GM12878 (cell line): ENCODE measurements at regions not wholly inside any gene's neighbourhood (a gene's known extent, or its start where the extent isn't known, plus 50 kb on each side); places are given as distances from the start of the nearest gene placed in this dataset.

Experiments
- ATAC-seq: fragments of 200-7000 bp; cut with Tn5 transposase; 3 replicates; pipeline ENCODE4 v1.9.1; 2020; ENCODE audit warnings: mild to moderate bottlenecking, moderate library complexity
- BruUV-seq: library from RNA; stranded (reverse); fragments of 400-500 nt; replicated peaks from 2 replicates; lab custom pipeline; 2021; lab: Mats Ljungman, UMichigan
- CTCF ChIA-PET: fragments of 300-600 bp; sonication (Branson Sonifier 250); formaldehyde crosslinking; extraction: SDS; loops from one replicate; lab custom pipeline; 2021; ENCODE audit warnings: inconsistent platforms; lab: Yijun Ruan, JAX
- POLR2A ChIA-PET: fragments of 350-600 bp; formaldehyde crosslinking; extraction: SDS; loops from one replicate; lab custom pipeline; 2021; ENCODE audit warnings: inconsistent platforms; lab: Charles Lee
- RAD21 ChIA-PET: fragments of 300-600 bp; sonication (Branson Sonifier 250); formaldehyde crosslinking; loops from one replicate; lab custom pipeline; 2023; ENCODE audit warnings: antibody characterized with exemption; ENCODE audit not compliant: unreplicated experiment; lab: Charles Lee
- SMC1A ChIA-PET: fragments of 300-600 bp; sonication (Branson Sonifier 250); formaldehyde crosslinking; loops from one replicate; lab custom pipeline; 2023; ENCODE audit not compliant: unreplicated experiment, uncharacterized antibody; lab: Charles Lee
- DNase-seq: peaks from one replicate; pipeline ENCODE4 v3.0.0-alpha.2; 2011; ENCODE audit warnings: low read depth, low spot score
- FAIRE-seq: peaks from 3 replicates; lab custom pipeline; 2011; peaks lifted over from hg19 to GRCh38; lab: Jason Lieb, UNC
- H2AFZ ChIP-seq: 2 replicates; pipeline ENCODE4 v1.6.0; 2011; ENCODE audit warnings: low read depth, low read length, control low read depth; ENCODE audit not compliant: control insufficient read depth
- H3K27ac ChIP-seq: 2 replicates; pipeline ENCODE4 v1.5.1; 2011; ENCODE audit warnings: control low read depth; ENCODE audit not compliant: control insufficient read depth, insufficient read depth
- H3K27me3 ChIP-seq, 2 experiments: replicated peaks in 1 of 2; 2 replicates each; pipeline versions ENCODE4 v1.6.0 to v1.6.1; 2011; ENCODE audit warnings: low read length in 1 of 2; ENCODE audit not compliant: control insufficient read depth in 2 of 2, insufficient read depth in 2 of 2
- H3K36me3 ChIP-seq, 2 experiments: 2 replicates each; pipeline ENCODE4 v1.5.1; 2011; ENCODE audit warnings: low read length in 1 of 2; ENCODE audit not compliant: control insufficient read depth in 2 of 2, insufficient read depth in 2 of 2
- H3K4me1 ChIP-seq: 2 replicates; pipeline ENCODE4 v1.6.1; 2011; ENCODE audit warnings: mild to moderate bottlenecking, low read length, moderate library complexity, mixed read lengths; ENCODE audit not compliant: control insufficient read depth, insufficient read depth
- H3K4me2 ChIP-seq: 2 replicates; pipeline ENCODE4 v1.6.0; 2011; ENCODE audit warnings: control low read depth; ENCODE audit not compliant: control insufficient read depth, insufficient read depth
- H3K4me3 ChIP-seq: fragments of 200-600 bp; sonication (generic); 2 replicates; pipeline ENCODE4 v1.5.1; 2016
- H3K79me2 ChIP-seq: 2 replicates; pipeline ENCODE4 v1.6.0; 2011; ENCODE audit warnings: low read length; ENCODE audit not compliant: control insufficient read depth, insufficient read depth
- H3K9ac ChIP-seq: 2 replicates; pipeline ENCODE4 v1.8.0; 2011; ENCODE audit warnings: low read length, control low read depth, mixed read lengths; ENCODE audit not compliant: control insufficient read depth, insufficient read depth
- H3K9me3 ChIP-seq: replicated peaks from 3 replicates; pipeline ENCODE4 v1.5.1; 2011; ENCODE audit warnings: mild to moderate bottlenecking, low read length; ENCODE audit not compliant: control insufficient read depth, insufficient read depth
- H4K20me1 ChIP-seq: 2 replicates; pipeline ENCODE4 v1.6.0; 2011; ENCODE audit not compliant: control insufficient read depth, insufficient read depth
- BCL11A ChIP-seq: IDR thresholded peaks from 2 replicates; pipeline ENCODE4 v1.6.1; 2011; ENCODE audit warnings: low read depth, low read length
- CBX5 ChIP-seq: sonication (generic); IDR thresholded peaks from 2 replicates; pipeline ENCODE4 v1.6.1; 2016; ENCODE audit warnings: low read depth, moderate library complexity, mild to moderate bottlenecking, inconsistent platforms
- CHD1 ChIP-seq: IDR thresholded peaks from 2 replicates; pipeline ENCODE4 v1.6.1; 2012; ENCODE audit warnings: low read depth, low read length, improper control_type of control experiment
- CUX1 ChIP-seq: IDR thresholded peaks from 2 replicates; pipeline ENCODE4 v1.6.1; 2012; ENCODE audit warnings: improper control_type of control experiment, low read depth, low read length; ENCODE audit not compliant: insufficient replicate concordance
- E2F8 ChIP-seq: fragments of 450-650 bp; IDR thresholded peaks from 2 replicates; pipeline ENCODE4 v1.6.1; 2018; ENCODE audit warnings: mild to moderate bottlenecking, low read depth, moderate library complexity; ENCODE audit not compliant: partially characterized antibody
- HDAC6 ChIP-seq: fragments of 200-600 bp; sonication (generic); IDR thresholded peaks from one replicate; pipeline ENCODE4 v1.8.0; 2017; ENCODE audit warnings: antibody characterized with exemption; ENCODE audit not compliant: unreplicated experiment
- KLF5 ChIP-seq: fragments of 450-650 bp; IDR thresholded peaks from 2 replicates; pipeline ENCODE4 v1.6.1; 2014; ENCODE audit warnings: mild to moderate bottlenecking; ENCODE audit not compliant: partially characterized antibody
- MEF2A ChIP-seq: IDR thresholded peaks from 2 replicates; pipeline ENCODE4 v1.6.1; 2011; ENCODE audit warnings: low read depth, mild to moderate bottlenecking, low read length, moderate library complexity; ENCODE audit not compliant: insufficient read depth
- MXI1 ChIP-seq: fragments of 150-350 bp; IDR thresholded peaks from 2 replicates; pipeline ENCODE4 v1.6.1; 2011; ENCODE audit warnings: low read depth, mild to moderate bottlenecking, inconsistent platforms, low read length, improper control_type of control experiment
- NFIC ChIP-seq: IDR thresholded peaks from 2 replicates; pipeline ENCODE4 v1.6.1; 2012; ENCODE audit warnings: low read depth, mild to moderate bottlenecking, inconsistent platforms, low read length, moderate library complexity
- NFXL1 ChIP-seq: fragments of 450-650 bp; IDR thresholded peaks from 2 replicates; pipeline ENCODE4 v1.6.1; 2017; ENCODE audit warnings: antibody characterized with exemption, mild to moderate bottlenecking, borderline replicate concordance
- POU2F2 ChIP-seq: IDR thresholded peaks from 3 replicates; pipeline ENCODE4 v1.6.1; 2011; ENCODE audit warnings: low read depth, mild to moderate bottlenecking, low read length, borderline replicate concordance
- SP1 ChIP-seq: IDR thresholded peaks from one replicate; pipeline ENCODE4 v1.6.1; 2011; ENCODE audit warnings: low read depth, low read length
- STAT3 ChIP-seq: IDR thresholded peaks from 2 replicates; pipeline ENCODE4 v1.6.1; 2011; ENCODE audit warnings: low read depth, low read length, improper control_type of control experiment
- TAF1 ChIP-seq: IDR thresholded peaks from 2 replicates; pipeline ENCODE4 v1.6.1; 2011; ENCODE audit warnings: mild to moderate bottlenecking, low read depth, low read length, borderline replicate concordance
- ZNF622 ChIP-seq: fragments of 450-650 bp; IDR thresholded peaks from 2 replicates; pipeline ENCODE4 v1.6.1; 2017; ENCODE audit warnings: mild to moderate bottlenecking, inconsistent platforms
- WGBS: methylation state at CpG from one replicate; pipeline ENCODE4 v1.1.6; 2016; ENCODE audit warnings: low lambda C conversion rate; ENCODE audit not compliant: insufficient replicate concordance, insufficient coverage; ENCODE audit errors: missing lambda C conversion rate; 5-methylcytosine and 5-hydroxymethylcytosine counted together
- in situ Hi-C: fragments of 300-500 bp; cut with MboI; formaldehyde crosslinking; loops from 9 replicates; pipeline ENCODE4 v1.14.3; 2018; ENCODE audit warnings: mixed read lengths
- intact Hi-C: fragments of 100-400 bp; cut with micrococcal nuclease; formaldehyde crosslinking; loops from one replicate; pipeline ENCODE4 v1.14.2; 2022; ENCODE audit not compliant: unreplicated experiment

DNA sequence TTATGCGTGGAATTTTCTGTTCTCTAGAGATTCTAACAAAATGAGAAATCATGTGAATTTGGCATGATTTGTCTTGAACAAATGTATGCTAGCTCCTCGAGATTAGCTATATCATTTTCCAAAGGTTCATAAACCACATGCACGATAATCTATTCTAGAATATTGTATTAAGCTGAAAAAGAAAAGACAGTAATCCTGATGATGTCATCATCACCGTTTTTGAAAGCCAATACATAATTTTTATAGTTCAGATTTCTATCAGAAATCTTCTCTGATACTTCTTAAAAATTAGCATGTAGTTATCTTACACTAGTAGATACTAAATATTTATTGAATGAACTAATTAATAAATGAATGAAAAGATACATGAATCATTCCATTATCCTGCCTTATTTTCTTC, 111.2 kb downstream of the HAO1 start:
- SMC1A ChIA-PET = interaction anchor here (0.6 to 1.5 kb wide), 3 partner anchors 12 to 501 kb away, joined by 3 read pairs; no protein-coding TSS in a partner anchor
- CTCF ChIA-PET = no interaction called here
- Histone ChIP-seq H3K27ac (no peak overlapping the region), H2AFZ (no peak overlapping the region), H3K27me3 (no peaks in the 10 kb centered on the region), H4K20me1 (no peaks in the 10 kb centered on the region), H3K9ac (no peak overlapping the region), H3K4me2 (no peak overlapping the region), H3K36me3 (no peaks in the 10 kb centered on the region), H3K4me3 (no peak overlapping the region), H3K9me3 (no peaks in the 10 kb centered on the region), H3K79me2 (no peaks in the 10 kb centered on the region), H3K4me1 (no peaks in the 10 kb centered on the region)
- TF ChIP-seq CUX1 (no peak), CBX5 (no peak), HDAC6 (no peak), SP1 (no peak), CHD1 (no peak), ZNF622 (no peak), MXI1 (no peak), KLF5 (no peak), POU2F2 (no peak), NFXL1 (no peak), MEF2A (no peak), STAT3 (no peak), BCL11A (no peak), NFIC (no peak), E2F8 (no peak), TAF1 (no peak)
- in situ Hi-C loops (no loop called here), intact Hi-C loops (no loop called here)
- no TSS peak for BruUV-seq
- RAD21 ChIA-PET = no interaction called here
- ATAC-seq (no peak), DNase-seq (no peak), FAIRE-seq (no peak)
- POLR2A ChIA-PET = no interaction called here
- 8% methylated on average over 4 of the region's 4 CpGs for WGBS
